ENCODE measurements at regions not wholly inside any gene's neighbourhood (a gene's known extent, or its start where the extent isn't known, plus 50 kb on each side); places are given as distances from the start of the nearest gene placed in this dataset.

DNA sequence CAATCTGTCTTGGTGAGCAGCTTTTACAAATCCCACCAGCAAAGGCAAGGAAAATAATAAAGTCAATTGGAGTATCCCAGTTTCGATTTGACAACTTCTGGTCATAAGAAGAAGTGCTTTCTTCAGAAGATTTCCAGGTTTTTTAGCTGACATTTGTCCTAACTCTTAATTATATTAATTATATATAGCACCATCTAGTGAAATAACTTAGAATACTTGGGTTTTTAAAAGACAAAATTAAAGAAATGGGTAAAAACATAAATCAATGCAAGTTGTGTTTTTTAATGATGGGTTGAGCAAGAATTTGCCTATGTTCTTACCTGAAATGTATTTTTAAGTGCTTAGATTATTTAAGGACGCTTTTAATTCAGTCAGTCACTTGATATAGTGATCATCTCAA is 421.8 kb downstream of the ACTL7B start:
- H3K4me3 Mint-ChIP-seq, result no peak overlapping the region

More for the DNA sequence above, 421.8 kb downstream of the ACTL7B start:
- no peak overlapping the region for H2BK20ac ChIP-seq (ENCODE audit: low read depth, low read length, poor library complexity, severe bottlenecking)
- no peaks in the 10 kb centered on the region for H4K20me1 ChIP-seq (ENCODE audit: control insufficient read depth, insufficient read depth, insufficient read length)
- H2BK12ac ChIP-seq (ENCODE audit: insufficient read length, low read depth, low read length), result no peak overlapping the region
- no CpG with 5 or more reads among the region's 2 CpGs for WGBS (ENCODE audit: extremely low coverage, insufficient read length, low lambda C conversion rate)
- no peaks in the 10 kb centered on the region for H3K4me1 Mint-ChIP-seq
- no peak overlapping the region for H2BK120ac ChIP-seq (ENCODE audit: low read depth, low read length, poor library complexity, severe bottlenecking)
- H3K18ac ChIP-seq (ENCODE audit: insufficient read length, low read depth, low read length), result no peak overlapping the region
- no peak overlapping the region for H3K4ac ChIP-seq (ENCODE audit: low read depth, low read length)
- no peak overlapping the region for H3K4me2 ChIP-seq (ENCODE audit: insufficient read depth, insufficient read length, low read length)
- H3K9me3 Mint-ChIP-seq, result peaks cover 8 to 9% of the 10 kb centered on the region in 2 experiments
- H2AFZ ChIP-seq (ENCODE audit: low read length), result no peak overlapping the region
- no peak overlapping the region for H3T11ph ChIP-seq (ENCODE audit: low read length)
- no peak overlapping the region for H4K8ac ChIP-seq (replicated peaks; ENCODE audit: insufficient read length, low read depth, low read length)
- no peaks in the 10 kb centered on the region; the same call in 1 of the 2 replicates for H3K27me3 Mint-ChIP-seq (ENCODE audit: low read depth)
- no peak overlapping the region for H3K27ac ChIP-seq (ENCODE audit: insufficient read length, low read depth, low read length)
- H3K23ac ChIP-seq (ENCODE audit: insufficient read length, low read depth, low read length), result no peak overlapping the region
- H2BK5ac ChIP-seq (ENCODE audit: insufficient read length, low read length), result no peak overlapping the region
- H4K91ac ChIP-seq (ENCODE audit: insufficient read length, low read depth, low read length), result no peak overlapping the region
- H3K9ac ChIP-seq (ENCODE audit: extremely low read depth, insufficient read length, low read length), result no peak overlapping the region
- H2AK5ac ChIP-seq (ENCODE audit: insufficient read length, low read length), result no peak overlapping the region
- H3K23me2 ChIP-seq (ENCODE audit: insufficient read length, low read depth, low read length, poor library complexity, severe bottlenecking), result no peaks in the 10 kb centered on the region
- H3K56ac ChIP-seq (ENCODE audit: insufficient read length, low read depth, low read length), result no peak overlapping the region
- no peak overlapping the region for H4K5ac ChIP-seq (ENCODE audit: insufficient read length, low read depth, low read length)
- no peaks in the 10 kb centered on the region for H3K4me1 ChIP-seq (ENCODE audit: insufficient read depth, low read length)
- no peaks in the 10 kb centered on the region for H3K27me3 ChIP-seq (ENCODE audit: insufficient read depth, low read length)
- H3K14ac ChIP-seq (ENCODE audit: insufficient read depth, low read length), result no peak overlapping the region
- no peaks in the 10 kb centered on the region for H3K79me1 ChIP-seq (ENCODE audit: insufficient read depth, low read depth, low read length, poor library complexity, severe bottlenecking)
- H3K9me3 ChIP-seq (ENCODE audit: control insufficient read depth, low read depth, low read length), result no peaks in the 10 kb centered on the region
- no peak for DNase-seq
- H2BK15ac ChIP-seq (ENCODE audit: low read depth, low read length), result no peak overlapping the region
- peaks cover 0 to 9% (median 3%) of the 10 kb centered on the region in 3 experiments; a peak in 2 of 7 replicates for H3K36me3 Mint-ChIP-seq (ENCODE audit: insufficient read depth in 1 of 3, low read depth in 3 of 3)
- TF ChIP-seq, protein P1, sequence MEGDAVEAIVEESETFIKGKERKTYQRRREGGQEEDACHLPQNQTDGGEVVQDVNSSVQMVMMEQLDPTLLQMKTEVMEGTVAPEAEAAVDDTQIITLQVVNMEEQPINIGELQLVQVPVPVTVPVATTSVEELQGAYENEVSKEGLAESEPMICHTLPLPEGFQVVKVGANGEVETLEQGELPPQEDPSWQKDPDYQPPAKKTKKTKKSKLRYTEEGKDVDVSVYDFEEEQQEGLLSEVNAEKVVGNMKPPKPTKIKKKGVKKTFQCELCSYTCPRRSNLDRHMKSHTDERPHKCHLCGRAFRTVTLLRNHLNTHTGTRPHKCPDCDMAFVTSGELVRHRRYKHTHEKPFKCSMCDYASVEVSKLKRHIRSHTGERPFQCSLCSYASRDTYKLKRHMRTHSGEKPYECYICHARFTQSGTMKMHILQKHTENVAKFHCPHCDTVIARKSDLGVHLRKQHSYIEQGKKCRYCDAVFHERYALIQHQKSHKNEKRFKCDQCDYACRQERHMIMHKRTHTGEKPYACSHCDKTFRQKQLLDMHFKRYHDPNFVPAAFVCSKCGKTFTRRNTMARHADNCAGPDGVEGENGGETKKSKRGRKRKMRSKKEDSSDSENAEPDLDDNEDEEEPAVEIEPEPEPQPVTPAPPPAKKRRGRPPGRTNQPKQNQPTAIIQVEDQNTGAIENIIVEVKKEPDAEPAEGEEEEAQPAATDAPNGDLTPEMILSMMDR (conservative IDR thresholded peaks at IDR 0.05), result no peak
- H3K27ac Mint-ChIP-seq, result no peak overlapping the region
- H3K79me2 ChIP-seq (ENCODE audit: insufficient read depth, low read length), result no peaks in the 10 kb centered on the region
